Stimulated activated CD4-positive, alpha-beta T cell treated with anti-CD3 and anti-CD28 coated beads, Interleukin-15, amount 100 ng/mL, for 48 hours (primary cell): ENCODE measurements at regions not wholly inside any gene's neighbourhood (a gene's known extent, or its start where the extent isn't known, plus 50 kb on each side); places are given as distances from the start of the nearest gene placed in this dataset.

Experiments
- DNase-seq, 2 donors: peaks; one replicate each; pipeline ENCODE4 v3.0.0-alpha.2; 2020; ENCODE audit warnings: low read depth in 2 of 2

GRCh38 chr2:19035238-19035637, 323.2 kb downstream of the OSR1 start:
- no peak for DNase-seq

GRCh38 chr2:19033240-19033639, 325.2 kb downstream of the OSR1 start:
- no peak for DNase-seq

GRCh38 chr2:19031642-19032041, 326.8 kb downstream of the OSR1 start:
- no peak for DNase-seq

GRCh38 chr2:19029655-19030054, 328.8 kb downstream of the OSR1 start:
- no peak for DNase-seq

- no peak for DNase-seq
Measured at GRCh38 chr2:19028587-19029375, 329.6 kb downstream of the OSR1 start.

GRCh38 chr2:19027626-19028025, 330.8 kb downstream of the OSR1 start:
- no peak for DNase-seq

GRCh38 chr2:19026261-19026660, 332.2 kb downstream of the OSR1 start:
- no peak for DNase-seq

GRCh38 chr2:19022334-19022733, 336.1 kb downstream of the OSR1 start:
- no peak for DNase-seq

GRCh38 chr2:19021721-19022120, 336.7 kb downstream of the OSR1 start:
- no peak for DNase-seq

- no peak for DNase-seq
Measured at GRCh38 chr2:19021100-19021476, 337.3 kb downstream of the OSR1 start.

- DNase-seq: no peak
Measured at GRCh38 chr2:19020144-19021099, 338.0 kb downstream of the OSR1 start.

- DNase-seq: no peak
Measured at GRCh38 chr2:19009510-19009909, 348.9 kb downstream of the OSR1 start.

- DNase-seq: no peak
Measured at GRCh38 chr2:19003554-19003953, 354.9 kb downstream of the OSR1 start.

GRCh38 chr2:19000776-19001175, 357.6 kb downstream of the OSR1 start:
- no peak for DNase-seq

- DNase-seq: no peak
Measured at GRCh38 chr2:18999198-18999597, 359.2 kb downstream of the OSR1 start.

GRCh38 chr2:18998491-18998890, 359.9 kb downstream of the OSR1 start:
- DNase-seq: no peak

GRCh38 chr2:18993756-18994338, 364.6 kb downstream of the OSR1 start:
- DNase-seq: no peak

- no peak for DNase-seq
Measured at GRCh38 chr2:18991177-18992168, 366.9 kb downstream of the OSR1 start.

- DNase-seq: no peak
Measured at GRCh38 chr2:18988631-18989232, 369.7 kb downstream of the OSR1 start.

- DNase-seq: no peak
Measured at GRCh38 chr2:18987592-18988073, 370.8 kb downstream of the OSR1 start.

- DNase-seq: no peak
Measured at GRCh38 chr2:18987016-18987415, 371.4 kb downstream of the OSR1 start.
